Ishikawa (cell line): ENCODE measurements at regions not wholly inside any gene's neighbourhood (a gene's known extent, or its start where the extent isn't known, plus 50 kb on each side); places are given as distances from the start of the nearest gene placed in this dataset.

Source experiments
- CEBPB ChIP-seq: IDR thresholded peaks from 2 replicates; pipeline ENCODE4 v1.6.1; 2012
- EP300 ChIP-seq: IDR thresholded peaks from 2 replicates; pipeline ENCODE4 v1.6.1; 2012; ENCODE audit warnings: borderline replicate concordance
- FOXM1 ChIP-seq: IDR thresholded peaks from 2 replicates; pipeline ENCODE4 v1.6.1; 2012; ENCODE audit warnings: low read depth, borderline replicate concordance
- NFIC ChIP-seq: IDR thresholded peaks from 2 replicates; pipeline ENCODE4 v1.6.1; 2012
- RAD21 ChIP-seq: IDR thresholded peaks from 2 replicates; pipeline ENCODE4 v1.6.1; 2012; ENCODE audit warnings: low read depth
- TAF1 ChIP-seq: IDR thresholded peaks from 2 replicates; pipeline ENCODE4 v1.6.1; 2012; ENCODE audit warnings: low read depth, mild to moderate bottlenecking
- TEAD4 ChIP-seq: IDR thresholded peaks from 2 replicates; pipeline ENCODE4 v1.6.1; 2012
- YY1 ChIP-seq: IDR thresholded peaks from 2 replicates; pipeline ENCODE4 v1.6.1; 2012; ENCODE audit warnings: low read depth
- TF ChIP-seq, protein P1 (sequence below): IDR thresholded peaks from 2 replicates; pipeline ENCODE4 v1.6.1; 2012
- TF ChIP-seq, protein P2 (sequence below): IDR thresholded peaks from 2 replicates; pipeline ENCODE4 v1.6.1; 2012; ENCODE audit warnings: low read depth, mild to moderate bottlenecking
- TF ChIP-seq, protein P3 (sequence below): IDR thresholded peaks from 2 replicates; pipeline ENCODE4 v1.6.1; 2012

- TF ChIP-seq, protein P1, sequence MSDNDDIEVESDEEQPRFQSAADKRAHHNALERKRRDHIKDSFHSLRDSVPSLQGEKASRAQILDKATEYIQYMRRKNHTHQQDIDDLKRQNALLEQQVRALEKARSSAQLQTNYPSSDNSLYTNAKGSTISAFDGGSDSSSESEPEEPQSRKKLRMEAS, result no peak
- TF ChIP-seq RAD21, result no peak
- TF ChIP-seq, protein P2, sequence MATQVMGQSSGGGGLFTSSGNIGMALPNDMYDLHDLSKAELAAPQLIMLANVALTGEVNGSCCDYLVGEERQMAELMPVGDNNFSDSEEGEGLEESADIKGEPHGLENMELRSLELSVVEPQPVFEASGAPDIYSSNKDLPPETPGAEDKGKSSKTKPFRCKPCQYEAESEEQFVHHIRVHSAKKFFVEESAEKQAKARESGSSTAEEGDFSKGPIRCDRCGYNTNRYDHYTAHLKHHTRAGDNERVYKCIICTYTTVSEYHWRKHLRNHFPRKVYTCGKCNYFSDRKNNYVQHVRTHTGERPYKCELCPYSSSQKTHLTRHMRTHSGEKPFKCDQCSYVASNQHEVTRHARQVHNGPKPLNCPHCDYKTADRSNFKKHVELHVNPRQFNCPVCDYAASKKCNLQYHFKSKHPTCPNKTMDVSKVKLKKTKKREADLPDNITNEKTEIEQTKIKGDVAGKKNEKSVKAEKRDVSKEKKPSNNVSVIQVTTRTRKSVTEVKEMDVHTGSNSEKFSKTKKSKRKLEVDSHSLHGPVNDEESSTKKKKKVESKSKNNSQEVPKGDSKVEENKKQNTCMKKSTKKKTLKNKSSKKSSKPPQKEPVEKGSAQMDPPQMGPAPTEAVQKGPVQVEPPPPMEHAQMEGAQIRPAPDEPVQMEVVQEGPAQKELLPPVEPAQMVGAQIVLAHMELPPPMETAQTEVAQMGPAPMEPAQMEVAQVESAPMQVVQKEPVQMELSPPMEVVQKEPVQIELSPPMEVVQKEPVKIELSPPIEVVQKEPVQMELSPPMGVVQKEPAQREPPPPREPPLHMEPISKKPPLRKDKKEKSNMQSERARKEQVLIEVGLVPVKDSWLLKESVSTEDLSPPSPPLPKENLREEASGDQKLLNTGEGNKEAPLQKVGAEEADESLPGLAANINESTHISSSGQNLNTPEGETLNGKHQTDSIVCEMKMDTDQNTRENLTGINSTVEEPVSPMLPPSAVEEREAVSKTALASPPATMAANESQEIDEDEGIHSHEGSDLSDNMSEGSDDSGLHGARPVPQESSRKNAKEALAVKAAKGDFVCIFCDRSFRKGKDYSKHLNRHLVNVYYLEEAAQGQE, result no peak
- no peak for TF ChIP-seq CEBPB
- no peak for TF ChIP-seq FOXM1
- TF ChIP-seq TAF1, result no peak
- TF ChIP-seq EP300, result no peak
- TF ChIP-seq NFIC, result no peak
- TF ChIP-seq YY1, result no peak
- TF ChIP-seq, protein P3, sequence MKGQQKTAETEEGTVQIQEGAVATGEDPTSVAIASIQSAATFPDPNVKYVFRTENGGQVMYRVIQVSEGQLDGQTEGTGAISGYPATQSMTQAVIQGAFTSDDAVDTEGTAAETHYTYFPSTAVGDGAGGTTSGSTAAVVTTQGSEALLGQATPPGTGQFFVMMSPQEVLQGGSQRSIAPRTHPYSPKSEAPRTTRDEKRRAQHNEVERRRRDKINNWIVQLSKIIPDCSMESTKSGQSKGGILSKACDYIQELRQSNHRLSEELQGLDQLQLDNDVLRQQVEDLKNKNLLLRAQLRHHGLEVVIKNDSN, result no peak
- no peak for TF ChIP-seq TEAD4
These were observed 80.1 kb downstream of the EOMES start for GRCh38 chr3:27641888-27642601.
